Mucosa of descending colon (tissue), 3 donors: ENCODE measurements at regions not wholly inside any gene's neighbourhood (a gene's known extent, or its start where the extent isn't known, plus 50 kb on each side); places are given as distances from the start of the nearest gene placed in this dataset.

Source experiments
- ATAC-seq: fragments of 200-7000 bp; cut with Tn5 transposase; one replicate; pipeline ENCODE4 v1.9.1; 2020; ENCODE audit warnings: mild to moderate bottlenecking, moderate library complexity
- DNase-seq, 3 donors: peaks; one replicate each; pipeline ENCODE4 v3.0.0-alpha.2; 2020
- H3K36me3 ChIP-seq: fragments of 200-600 bp; one replicate; pipeline ENCODE4 v1.8.0; 2021; ENCODE audit warnings: low read depth, mild to moderate bottlenecking
- H3K4me1 ChIP-seq: fragments of 200-600 bp; one replicate; pipeline ENCODE4 v1.8.0; 2021; ENCODE audit warnings: low read depth, mild to moderate bottlenecking
- H3K4me3 ChIP-seq: fragments of 200-600 bp; one replicate; pipeline ENCODE4 v1.8.0; 2021; ENCODE audit warnings: mild to moderate bottlenecking
- H3K9me3 ChIP-seq: fragments of 200-600 bp; one replicate; pipeline ENCODE4 v1.8.0; 2021; ENCODE audit warnings: mild to moderate bottlenecking
- intact Hi-C, 2 donors: fragments of 100-400 bp; cut with DNase I in 1 of 2; cut with micrococcal nuclease in 1 of 2; formaldehyde crosslinking; loops; one replicate each; pipeline versions ENCODE4 v1.11.0 to v1.11.1; 2022; cut with DNase I, micrococcal nuclease
- TF ChIP-seq, protein P1 (sequence below): fragments of 200-600 bp; IDR thresholded peaks from one replicate; pipeline ENCODE4 v1.8.0; 2022; ENCODE audit warnings: antibody characterized with exemption, mild to moderate bottlenecking
- donor health status: DM: no; HTN: no; CAD: no; lungs with moderate emphysema.
- donor health status: DM: no; HTN: no; CAD: no.
- donor health status: DM: no; HTN: yes; CAD: no.

DNA sequence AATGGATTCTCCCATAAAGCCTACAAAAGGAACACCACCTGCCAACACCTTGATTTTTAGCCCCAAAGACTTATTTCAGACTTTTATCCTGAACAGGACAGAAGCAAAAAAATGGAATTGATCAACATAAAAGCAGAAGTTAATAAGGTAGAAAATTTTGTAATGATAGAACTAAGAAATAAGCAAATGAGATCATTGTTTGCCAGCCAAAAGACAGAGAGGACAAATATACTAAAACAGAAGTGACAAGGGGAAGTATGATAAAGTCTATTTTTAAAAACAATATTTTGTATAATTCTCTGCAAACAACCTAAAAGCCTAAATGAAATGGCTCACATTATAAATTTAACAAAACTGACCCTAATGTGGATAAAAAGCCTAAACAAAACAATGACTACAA is 110.5 kb upstream of the PRSS3 start:
- Histone ChIP-seq H3K4me1 (no peaks in the 10 kb centered on the region), H3K4me3 (no peak overlapping the region), H3K9me3 (no peaks in the 10 kb centered on the region), H3K36me3 (no peaks in the 10 kb centered on the region)
- no peak for ATAC-seq
- no peak for DNase-seq
- TF ChIP-seq, protein P1, sequence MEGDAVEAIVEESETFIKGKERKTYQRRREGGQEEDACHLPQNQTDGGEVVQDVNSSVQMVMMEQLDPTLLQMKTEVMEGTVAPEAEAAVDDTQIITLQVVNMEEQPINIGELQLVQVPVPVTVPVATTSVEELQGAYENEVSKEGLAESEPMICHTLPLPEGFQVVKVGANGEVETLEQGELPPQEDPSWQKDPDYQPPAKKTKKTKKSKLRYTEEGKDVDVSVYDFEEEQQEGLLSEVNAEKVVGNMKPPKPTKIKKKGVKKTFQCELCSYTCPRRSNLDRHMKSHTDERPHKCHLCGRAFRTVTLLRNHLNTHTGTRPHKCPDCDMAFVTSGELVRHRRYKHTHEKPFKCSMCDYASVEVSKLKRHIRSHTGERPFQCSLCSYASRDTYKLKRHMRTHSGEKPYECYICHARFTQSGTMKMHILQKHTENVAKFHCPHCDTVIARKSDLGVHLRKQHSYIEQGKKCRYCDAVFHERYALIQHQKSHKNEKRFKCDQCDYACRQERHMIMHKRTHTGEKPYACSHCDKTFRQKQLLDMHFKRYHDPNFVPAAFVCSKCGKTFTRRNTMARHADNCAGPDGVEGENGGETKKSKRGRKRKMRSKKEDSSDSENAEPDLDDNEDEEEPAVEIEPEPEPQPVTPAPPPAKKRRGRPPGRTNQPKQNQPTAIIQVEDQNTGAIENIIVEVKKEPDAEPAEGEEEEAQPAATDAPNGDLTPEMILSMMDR, result no peak
- intact Hi-C loops, result no loop called here

DNA sequence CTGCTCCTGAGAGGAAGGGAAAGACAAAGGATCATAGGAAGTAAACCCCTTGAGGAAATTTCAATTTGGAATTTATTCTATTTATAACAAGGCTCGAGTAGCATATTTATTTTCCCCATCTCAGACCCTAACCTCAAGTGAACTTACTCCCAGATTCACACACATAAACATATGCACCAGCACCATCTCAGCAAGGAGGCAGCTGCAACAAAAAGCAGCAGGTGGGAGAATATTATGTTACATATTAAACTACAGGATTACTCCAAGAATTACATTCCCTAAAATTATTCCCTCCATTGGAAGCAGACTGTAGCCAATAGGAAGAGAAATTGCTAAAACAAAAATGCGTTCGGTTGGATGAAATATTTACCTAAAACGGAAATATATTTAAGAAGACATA is 108.4 kb upstream of the PRSS3 start:
- DNase-seq, result no peak
- ATAC-seq, result no peak
- H3K36me3 ChIP-seq, result no peaks in the 10 kb centered on the region
- intact Hi-C loops, result no loop called here
- H3K4me1 ChIP-seq, result no peaks in the 10 kb centered on the region
- TF ChIP-seq, protein P1, result no peak
- H3K9me3 ChIP-seq, result no peaks in the 10 kb centered on the region
- H3K4me3 ChIP-seq, result no peak overlapping the region

- H3K4me3 ChIP-seq, result no peak overlapping the region
- DNase-seq (peak in 1 of 3 donors; percentile 6), ATAC-seq (no peak)
- H3K36me3 ChIP-seq, result no peaks in the 10 kb centered on the region
- no peaks in the 10 kb centered on the region for H3K4me1 ChIP-seq
- H3K9me3 ChIP-seq, result no peaks in the 10 kb centered on the region
- TF ChIP-seq, protein P1, result no peak
- intact Hi-C loops, result no loop called here
Measured at GRCh38 chr9:33687779-33688178, 107.6 kb upstream of the PRSS3 start.

DNA sequence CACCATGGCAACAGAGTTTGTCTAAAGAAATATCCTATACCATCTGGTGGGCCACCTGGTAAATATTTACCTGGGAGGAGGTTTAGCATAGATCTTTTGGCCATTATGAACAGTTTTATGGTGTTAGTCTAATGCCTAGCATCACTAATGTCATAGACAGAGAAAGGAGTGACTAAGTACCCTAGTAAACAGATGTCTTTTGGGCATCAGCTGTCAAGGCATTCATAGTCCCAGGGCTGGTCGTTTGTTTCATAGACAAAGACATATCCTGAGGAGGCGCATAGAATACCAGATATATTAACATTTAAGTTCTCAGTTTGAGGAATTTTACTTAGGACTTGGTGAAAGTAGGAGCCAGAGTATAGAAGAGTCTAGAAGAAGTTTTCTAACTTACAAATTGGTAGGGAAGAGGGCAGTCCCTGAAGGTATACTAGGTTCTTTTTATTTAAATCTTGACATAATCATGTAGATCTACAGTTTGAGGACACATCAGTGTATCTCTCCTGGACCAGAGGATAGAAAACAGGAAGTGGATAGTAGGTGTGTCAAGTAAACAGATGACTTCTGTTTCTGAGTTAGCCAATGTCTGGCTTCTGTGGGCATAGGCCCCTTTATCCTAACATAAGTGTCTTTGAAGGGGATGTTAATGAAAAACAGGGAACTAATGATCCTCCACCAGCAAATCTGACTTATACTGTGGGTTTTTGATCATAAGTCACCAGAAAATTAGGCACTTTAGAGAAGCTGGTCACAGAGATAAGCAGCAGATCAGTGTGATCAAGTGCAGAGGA is 105.0 kb upstream of the PRSS3 start:
- Histone ChIP-seq H3K4me1 (no peaks in the 10 kb centered on the region), H3K4me3 (no peak overlapping the region), H3K36me3 (no peaks in the 10 kb centered on the region), H3K9me3 (no peaks in the 10 kb centered on the region)
- TF ChIP-seq, protein P1, result no peak
- ATAC-seq, result no peak
- no peak for DNase-seq
- intact Hi-C loops, result no loop called here

GRCh38 chr9:33695299-33695698 is 100.1 kb upstream of the PRSS3 start:
- H3K36me3 ChIP-seq, result no peaks in the 10 kb centered on the region
- no peaks in the 10 kb centered on the region for H3K4me1 ChIP-seq
- no peak overlapping the region for H3K4me3 ChIP-seq
- TF ChIP-seq, protein P1, result no peak
- intact Hi-C loops, result no loop called here
- DNase-seq (no peak), ATAC-seq (no peak)
- no peaks in the 10 kb centered on the region for H3K9me3 ChIP-seq
